A673 (cell line): ENCODE measurements at regions not wholly inside any gene's neighbourhood (a gene's known extent, or its start where the extent isn't known, plus 50 kb on each side); places are given as distances from the start of the nearest gene placed in this dataset.

Experiments used
- CTCF ChIP-seq: fragments of 300-800, 200-600 bp; sonication (generic); conservative IDR thresholded peaks from 2 replicates; pipeline ENCODE4 v1.5.1; 2017; ENCODE audit warnings: low read depth, mild to moderate bottlenecking, antibody characterized with exemption, low read length, moderate library complexity, mixed read lengths
- EZH2 ChIP-seq: fragments of 200-600 bp; sonication (generic); IDR thresholded peaks from 2 replicates; pipeline ENCODE4 v1.6.1; 2017; ENCODE audit warnings: borderline replicate concordance, low read depth, mild to moderate bottlenecking, mixed read lengths, antibody characterized with exemption, low read length; ENCODE audit not compliant: poor library complexity, severe bottlenecking

GRCh38 chr2:214671319-214671885, 138.1 kb downstream of the BARD1 start:
- no peak for TF ChIP-seq CTCF
- TF ChIP-seq EZH2 = no peak
